PFSK-1 (cell line): ENCODE measurements at regions not wholly inside any gene's neighbourhood (a gene's known extent, or its start where the extent isn't known, plus 50 kb on each side); places are given as distances from the start of the nearest gene placed in this dataset.

ENCODE experiments used
- POLR2AphosphoS5 ChIP-seq: IDR thresholded peaks from 2 replicates; pipeline ENCODE4 v1.6.1; 2012; ENCODE audit warnings: low read depth, mild to moderate bottlenecking, control low read depth, low read length, moderate library complexity
- SIN3A ChIP-seq: IDR thresholded peaks from 2 replicates; pipeline ENCODE4 v1.6.1; 2012; ENCODE audit warnings: mild to moderate bottlenecking, low read length, moderate library complexity, borderline replicate concordance; ENCODE audit not compliant: insufficient read depth
- TAF1 ChIP-seq: IDR thresholded peaks from 2 replicates; pipeline ENCODE4 v1.6.1; 2012; ENCODE audit warnings: low read length, control low read depth, borderline replicate concordance; ENCODE audit not compliant: insufficient read depth
- TF ChIP-seq, protein P1 (sequence below), 2 experiments: IDR thresholded peaks; 2 replicates each; pipeline versions ENCODE4 v1.6.1 to v1.8.0; 2011 to 2012; ENCODE audit warnings: low read depth in 2 of 2, low read length in 2 of 2, control low read depth in 1 of 2, inconsistent platforms in 1 of 2, mild to moderate bottlenecking in 1 of 2, moderate library complexity in 1 of 2; ENCODE audit not compliant: insufficient read depth in 1 of 2

DNA sequence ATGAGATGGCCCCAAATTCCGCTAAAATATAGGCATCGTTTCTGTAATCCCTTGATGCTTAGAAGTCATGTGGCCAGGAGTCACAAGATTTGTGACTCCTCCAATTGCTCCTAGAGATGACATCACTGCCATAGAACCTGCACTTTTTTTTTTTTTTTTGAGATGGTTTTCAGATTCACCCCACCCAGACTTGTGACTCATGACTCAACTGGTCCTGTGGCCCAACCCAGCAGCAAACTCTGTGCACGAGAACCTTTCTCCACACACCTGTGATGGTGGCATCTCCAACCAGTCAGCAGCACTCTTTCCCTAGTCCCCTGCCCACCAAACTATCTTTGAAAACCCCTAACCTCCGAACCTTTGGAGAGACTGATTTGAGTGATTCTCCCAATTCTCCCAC lies 414.0 kb downstream of the MED10 start:
- TF ChIP-seq, protein P1, sequence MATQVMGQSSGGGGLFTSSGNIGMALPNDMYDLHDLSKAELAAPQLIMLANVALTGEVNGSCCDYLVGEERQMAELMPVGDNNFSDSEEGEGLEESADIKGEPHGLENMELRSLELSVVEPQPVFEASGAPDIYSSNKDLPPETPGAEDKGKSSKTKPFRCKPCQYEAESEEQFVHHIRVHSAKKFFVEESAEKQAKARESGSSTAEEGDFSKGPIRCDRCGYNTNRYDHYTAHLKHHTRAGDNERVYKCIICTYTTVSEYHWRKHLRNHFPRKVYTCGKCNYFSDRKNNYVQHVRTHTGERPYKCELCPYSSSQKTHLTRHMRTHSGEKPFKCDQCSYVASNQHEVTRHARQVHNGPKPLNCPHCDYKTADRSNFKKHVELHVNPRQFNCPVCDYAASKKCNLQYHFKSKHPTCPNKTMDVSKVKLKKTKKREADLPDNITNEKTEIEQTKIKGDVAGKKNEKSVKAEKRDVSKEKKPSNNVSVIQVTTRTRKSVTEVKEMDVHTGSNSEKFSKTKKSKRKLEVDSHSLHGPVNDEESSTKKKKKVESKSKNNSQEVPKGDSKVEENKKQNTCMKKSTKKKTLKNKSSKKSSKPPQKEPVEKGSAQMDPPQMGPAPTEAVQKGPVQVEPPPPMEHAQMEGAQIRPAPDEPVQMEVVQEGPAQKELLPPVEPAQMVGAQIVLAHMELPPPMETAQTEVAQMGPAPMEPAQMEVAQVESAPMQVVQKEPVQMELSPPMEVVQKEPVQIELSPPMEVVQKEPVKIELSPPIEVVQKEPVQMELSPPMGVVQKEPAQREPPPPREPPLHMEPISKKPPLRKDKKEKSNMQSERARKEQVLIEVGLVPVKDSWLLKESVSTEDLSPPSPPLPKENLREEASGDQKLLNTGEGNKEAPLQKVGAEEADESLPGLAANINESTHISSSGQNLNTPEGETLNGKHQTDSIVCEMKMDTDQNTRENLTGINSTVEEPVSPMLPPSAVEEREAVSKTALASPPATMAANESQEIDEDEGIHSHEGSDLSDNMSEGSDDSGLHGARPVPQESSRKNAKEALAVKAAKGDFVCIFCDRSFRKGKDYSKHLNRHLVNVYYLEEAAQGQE (IDR thresholded peaks at IDR 0.05; ENCODE audit: insufficient read depth in 1 of 2, low read depth in 2 of 2, low read length in 2 of 2): no peak
- no peak for TF ChIP-seq TAF1
- TF ChIP-seq POLR2AphosphoS5: no peak
- TF ChIP-seq SIN3A: no peak
